ENCODE measurements at regions not wholly inside any gene's neighbourhood (a gene's known extent, or its start where the extent isn't known, plus 50 kb on each side); places are given as distances from the start of the nearest gene placed in this dataset.

- peak overlapping the region; percentile 77 to 93 (median 84) for H3K4me3 ChIP-seq
- DNase-seq (ENCODE audit: extremely low spot score): peak; percentile 98
- peaks cover 13 to 16% (median 16%) of the 10 kb centered on the region in 4 donors for H3K4me1 ChIP-seq
- H3K27me3 ChIP-seq: no peaks in the 10 kb centered on the region
- no peak for TF ChIP-seq EP300 (IDR thresholded peaks at IDR 0.05)
- TF ChIP-seq CTCF (IDR thresholded peaks at IDR 0.05): peak in 1 of 3 experiments; percentile 0
- TF ChIP-seq POLR2AphosphoS5 (IDR thresholded peaks at IDR 0.05): peak; percentile 75 to 83
- WGBS: 67% methylated on average over 1 of the region's 60 CpGs
- peak overlapping the region; percentile 73 to 79 (median 76) for H3K27ac ChIP-seq (replicated peaks in 1 of 4)
- no peaks in the 10 kb centered on the region for H3K9me3 ChIP-seq
- intact Hi-C loops (cut with DNase I): loop anchor here (10.0 kb wide), 2 partner anchors 121 to 299 kb away; partner anchors contain the start of genes FOXJ3 and HIVEP3
- H3K36me3 ChIP-seq: no peaks in the 10 kb centered on the region
These were observed 117.2 kb upstream of the GUCA2B start for GRCh38 chr1:42035830-42036604.

GRCh38 chr1:42035205-42035829 is 116.6 kb upstream of the HIVEP3 start:
- H3K9me3 ChIP-seq: no peaks in the 10 kb centered on the region
- DNase-seq (ENCODE audit: extremely low spot score): no peak
- TF ChIP-seq EP300 (IDR thresholded peaks at IDR 0.05) (no peak), POLR2AphosphoS5 (IDR thresholded peaks at IDR 0.05) (peak in 1 of 2 donors; percentile 12), CTCF (IDR thresholded peaks at IDR 0.05) (peak; percentile 22 to 51 (median 32))

GRCh38 chr1:42034426-42034825 is 115.7 kb upstream of the HIVEP3 start:
- TF ChIP-seq POLR2A (IDR thresholded peaks at IDR 0.05; ENCODE audit: low read depth): no peak
- TF ChIP-seq EP300 (IDR thresholded peaks at IDR 0.05): no peak
- 69% methylated on average over 6 of the region's 6 CpGs for WGBS
- H3K4me1 ChIP-seq: peaks cover 13 to 16% (median 16%) of the 10 kb centered on the region in 4 donors
- H3K36me3 ChIP-seq: no peaks in the 10 kb centered on the region
- no peaks in the 10 kb centered on the region for H3K27me3 ChIP-seq
- H3K27ac ChIP-seq (replicated peaks in 1 of 4): no peak overlapping the region
- H3K4me3 ChIP-seq: peak overlapping the region in 2 of 4 donors; percentile 82 to 85
- DNase-seq (ENCODE audit: extremely low spot score): no peak
- H3K9me3 ChIP-seq: no peaks in the 10 kb centered on the region
- intact Hi-C loops (cut with DNase I): loop anchor here (10.0 kb wide), 2 partner anchors 120 to 300 kb away; partner anchors contain the start of genes FOXJ3 and HIVEP3

More at GRCh38 chr1:42035205-42035829, 116.6 kb upstream of the HIVEP3 start:
- Histone ChIP-seq H3K27ac (replicated peaks in 1 of 4) (peak overlapping the region; percentile 73 to 79 (median 76)), H3K4me1 (peaks cover 13 to 16% (median 16%) of the 10 kb centered on the region in 4 donors), H3K27me3 (no peaks in the 10 kb centered on the region), H3K4me3 (peak overlapping the region; percentile 77 to 93 (median 84)), H3K36me3 (no peaks in the 10 kb centered on the region)
- 9% methylated on average over 9 of the region's 66 CpGs for WGBS
- intact Hi-C loops (cut with DNase I): loop anchor here (10.0 kb wide), 2 partner anchors 121 to 299 kb away; partner anchors contain the start of genes FOXJ3 and HIVEP3

- H3K36me3 ChIP-seq: no peaks in the 10 kb centered on the region
- no peak for TF ChIP-seq POLR2AphosphoS5 (IDR thresholded peaks at IDR 0.05)
- no peak for TF ChIP-seq CTCF (IDR thresholded peaks at IDR 0.05)
- no peak for TF ChIP-seq POLR2A (IDR thresholded peaks at IDR 0.05; ENCODE audit: low read depth)
- no peak for TF ChIP-seq EP300 (IDR thresholded peaks at IDR 0.05)
- peaks cover 13 to 16% (median 16%) of the 10 kb centered on the region in 4 donors for H3K4me1 ChIP-seq
- no peaks in the 10 kb centered on the region for H3K27me3 ChIP-seq
- intact Hi-C loops (cut with DNase I): loop anchor here (10.0 kb wide), 2 partner anchors 119 to 301 kb away; partner anchors contain the start of genes FOXJ3 and HIVEP3
- no peak for DNase-seq (ENCODE audit: extremely low spot score)
- 73% methylated on average over 1 of the region's 1 CpG for WGBS
- no peaks in the 10 kb centered on the region for H3K9me3 ChIP-seq
- no peak overlapping the region for H3K27ac ChIP-seq (replicated peaks in 1 of 4)
- no peak overlapping the region for H3K4me3 ChIP-seq
These were observed 114.9 kb upstream of the HIVEP3 start for GRCh38 chr1:42033629-42034028.

GRCh38 chr1:42017730-42018129 is 99.0 kb upstream of the HIVEP3 start:
- no peak overlapping the region for H3K27ac ChIP-seq (replicated peaks in 1 of 4)
- peaks cover 0 to 8% (median 0%) of the 10 kb centered on the region in 4 donors for H3K4me1 ChIP-seq
- no peak for DNase-seq (ENCODE audit: extremely low spot score)
- TF ChIP-seq CTCF (IDR thresholded peaks at IDR 0.05): no peak
- TF ChIP-seq POLR2A (IDR thresholded peaks at IDR 0.05; ENCODE audit: low read depth): no peak
- TF ChIP-seq EP300 (IDR thresholded peaks at IDR 0.05): no peak
- no peak for TF ChIP-seq POLR2AphosphoS5 (IDR thresholded peaks at IDR 0.05)
- intact Hi-C loops (cut with DNase I): no loop called here
- H3K36me3 ChIP-seq: no peaks in the 10 kb centered on the region
- H3K4me3 ChIP-seq: no peak overlapping the region
- WGBS: 94% methylated on average over 3 of the region's 3 CpGs
- H3K9me3 ChIP-seq: peaks cover 0 to 10% (median 0%) of the 10 kb centered on the region in 4 donors
- no peaks in the 10 kb centered on the region for H3K27me3 ChIP-seq

Data from esophagus muscularis mucosa (tissue), 4 donors.